A673 (cell line): ENCODE measurements at regions not wholly inside any gene's neighbourhood (a gene's known extent, or its start where the extent isn't known, plus 50 kb on each side); places are given as distances from the start of the nearest gene placed in this dataset.
"Not testable (repeated sequence)": the region's sequence is repeated elsewhere in the genome, so short reads cannot be mapped to it uniquely, and the experiment has no call there.

Source experiments
- BruUV-seq: library from RNA; stranded (reverse); fragments of 400-500 nt; replicated peaks from 2 replicates; lab custom pipeline; 2021; lab: Mats Ljungman, UMichigan
- CTCF ChIA-PET: fragments of 300-600 bp; sonication (Branson Sonifier 250); formaldehyde crosslinking; loops from one replicate; lab custom pipeline; 2022; ENCODE audit warnings: antibody characterized with exemption; lab: Charles Lee
- POLR2A ChIA-PET: fragments of 300-600 bp; sonication (Branson Sonifier 250); formaldehyde crosslinking; loops from one replicate; lab custom pipeline; 2022; ENCODE audit warnings: antibody characterized with exemption; ENCODE audit not compliant: low non-redundant PET; lab: Charles Lee
- DNase-seq: peaks from one replicate; pipeline ENCODE4 v3.0.0-alpha.2; 2015; ENCODE audit warnings: low spot score
- H3K27ac ChIP-seq: fragments of 200-600 bp; sonication (generic); 2 replicates; pipeline ENCODE4 v1.5.1; 2016; ENCODE audit warnings: mixed run types, low read depth, mild to moderate bottlenecking, mixed read lengths, antibody characterized with exemption, low read length; ENCODE audit not compliant: poor library complexity, severe bottlenecking
- H3K27me3 ChIP-seq: fragments of 200-600 bp; sonication (generic); replicated peaks from 2 replicates; pipeline ENCODE4 v1.6.1; 2017; ENCODE audit warnings: mixed run types, low read depth, mild to moderate bottlenecking, mixed read lengths, antibody characterized with exemption, low read length; ENCODE audit not compliant: insufficient read depth, poor library complexity
- H3K36me3 ChIP-seq: fragments of 200-600 bp; sonication (generic); 2 replicates; pipeline ENCODE4 v1.6.1; 2016; ENCODE audit warnings: mixed run types, mild to moderate bottlenecking, mixed read lengths, antibody characterized with exemption, low read length; ENCODE audit not compliant: insufficient read depth, poor library complexity, severe bottlenecking
- H3K4me1 ChIP-seq: fragments of 200-600 bp; sonication (generic); 2 replicates; pipeline ENCODE4 v1.6.1; 2017; ENCODE audit warnings: mixed run types, mild to moderate bottlenecking, mixed read lengths, antibody characterized with exemption, low read length; ENCODE audit not compliant: insufficient read depth, poor library complexity, severe bottlenecking
- H3K4me3 ChIP-seq: fragments of 200-600 bp; sonication (generic); 2 replicates; pipeline ENCODE4 v1.5.1; 2016; ENCODE audit warnings: low read depth, mixed run types, mild to moderate bottlenecking, mixed read lengths, low read length; ENCODE audit not compliant: poor library complexity, severe bottlenecking
- H3K9me3 ChIP-seq: fragments of 200-600 bp; sonication (generic); 2 replicates; pipeline ENCODE4 v1.6.1; 2016; ENCODE audit warnings: mixed run types, low read depth, mild to moderate bottlenecking, mixed read lengths, antibody characterized with exemption, low read length; ENCODE audit not compliant: poor library complexity, severe bottlenecking
- CTCF ChIP-seq: fragments of 300-800, 200-600 bp; sonication (generic); conservative IDR thresholded peaks from 2 replicates; pipeline ENCODE4 v1.5.1; 2017; ENCODE audit warnings: low read depth, mild to moderate bottlenecking, antibody characterized with exemption, low read length, moderate library complexity, mixed read lengths
- EZH2 ChIP-seq: fragments of 200-600 bp; sonication (generic); IDR thresholded peaks from 2 replicates; pipeline ENCODE4 v1.6.1; 2017; ENCODE audit warnings: borderline replicate concordance, low read depth, mild to moderate bottlenecking, mixed read lengths, antibody characterized with exemption, low read length; ENCODE audit not compliant: poor library complexity, severe bottlenecking
- intact Hi-C: fragments of 100-400 bp; cut with micrococcal nuclease; formaldehyde crosslinking; loops from one replicate; pipeline ENCODE4 v1.10.0; 2022; ENCODE audit not compliant: unreplicated experiment

GRCh38 chr15:20144333-20145036 lies 397.1 kb downstream of the GOLGA6L6 start:
- H3K4me3 ChIP-seq, CTCF ChIA-PET, H3K4me1 ChIP-seq, H3K27me3 ChIP-seq, intact Hi-C loops, POLR2A ChIA-PET, H3K27ac ChIP-seq, H3K36me3 ChIP-seq, H3K9me3 ChIP-seq, DNase-seq, BruUV-seq: not testable (repeated sequence)

- H3K4me1 ChIP-seq, H3K4me3 ChIP-seq, H3K27me3 ChIP-seq, BruUV-seq, H3K36me3 ChIP-seq, H3K9me3 ChIP-seq, POLR2A ChIA-PET, intact Hi-C loops, CTCF ChIA-PET, DNase-seq, H3K27ac ChIP-seq: not testable (repeated sequence)
Measured at GRCh38 chr15:20142906-20143305, 398.7 kb downstream of the GOLGA6L6 start.

GRCh38 chr15:20142410-20142809 lies 399.2 kb downstream of the GOLGA6L6 start:
- BruUV-seq, H3K27me3 ChIP-seq, intact Hi-C loops, DNase-seq, H3K4me3 ChIP-seq, CTCF ChIA-PET, H3K4me1 ChIP-seq, H3K27ac ChIP-seq, H3K9me3 ChIP-seq, H3K36me3 ChIP-seq, POLR2A ChIA-PET: not testable (repeated sequence)

- CTCF ChIA-PET, H3K4me1 ChIP-seq, DNase-seq, H3K4me3 ChIP-seq, H3K27ac ChIP-seq, H3K9me3 ChIP-seq, BruUV-seq, H3K36me3 ChIP-seq, H3K27me3 ChIP-seq, intact Hi-C loops, POLR2A ChIA-PET: not testable (repeated sequence)
Measured at GRCh38 chr15:20124668-20125067, 416.9 kb downstream of the GOLGA6L6 start.

GRCh38 chr15:20106026-20106425 lies 435.6 kb downstream of the GOLGA6L6 start:
- intact Hi-C loops = no loop called here
- no peak overlapping the region for H3K4me3 ChIP-seq
- ChIA-PET POLR2A (no interaction called here), CTCF (no interaction called here)
- H3K27ac ChIP-seq = no peak overlapping the region
- BruUV-seq = no TSS peak
- TF ChIP-seq EZH2 = no peak
- TF ChIP-seq CTCF = no peak
- no peaks in the 10 kb centered on the region for H3K4me1 ChIP-seq
- H3K9me3 ChIP-seq = peaks cover 5% of the 10 kb centered on the region
- H3K36me3 ChIP-seq = no peaks in the 10 kb centered on the region
- no peak for DNase-seq
- H3K27me3 ChIP-seq = no peaks in the 10 kb centered on the region

- H3K4me3 ChIP-seq, intact Hi-C loops, H3K4me1 ChIP-seq, DNase-seq, H3K9me3 ChIP-seq, POLR2A ChIA-PET, H3K27ac ChIP-seq, H3K27me3 ChIP-seq, CTCF ChIA-PET, H3K36me3 ChIP-seq, BruUV-seq: not testable (repeated sequence)
Measured at GRCh38 chr15:20105011-20105990, 436.3 kb downstream of the GOLGA6L6 start.
